Activated CD4-positive, alpha-beta T cell treated with anti-CD3 and anti-CD28 coated beads, Interleukin-2, Interleukin-6, amounts not matched to agents 100 ng/mL and 50 ng/mL, durations not matched to agents 16 hours and 8 hours (primary cell): ENCODE measurements at regions not wholly inside any gene's neighbourhood (a gene's known extent, or its start where the extent isn't known, plus 50 kb on each side); places are given as distances from the start of the nearest gene placed in this dataset.
"Not testable (repeated sequence)": the region's sequence is repeated elsewhere in the genome, so short reads cannot be mapped to it uniquely, and the experiment has no call there.

Experiments used
- DNase-seq: peaks from one replicate; pipeline ENCODE4 v3.0.0-alpha.2; 2020

- no peak for DNase-seq
These were observed 1439.8 kb upstream of the ALCAM start for GRCh38 chr3:103926936-103927335.

DNA sequence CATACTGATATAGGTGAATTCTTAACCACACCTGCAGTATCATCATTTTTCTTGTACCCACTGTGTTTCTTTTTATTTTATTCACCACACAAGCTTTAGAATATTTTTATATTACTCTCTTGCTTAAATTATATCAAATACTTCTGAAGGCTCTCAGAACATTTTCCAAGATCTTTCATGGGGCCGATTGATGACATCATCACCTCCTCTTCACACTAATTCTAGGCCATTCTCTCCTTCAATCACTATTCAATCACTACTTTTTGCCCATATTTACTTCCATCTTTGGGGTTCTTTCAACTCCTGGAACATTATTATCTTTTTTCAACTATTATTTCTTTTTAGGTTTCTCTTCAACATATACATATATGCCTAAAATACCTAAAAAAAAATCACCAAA is 1438.8 kb upstream of the ALCAM start:
- no peak for DNase-seq

- no peak for DNase-seq
These were observed 1429.6 kb upstream of the ALCAM start for GRCh38 chr3:103937094-103937493.

DNA sequence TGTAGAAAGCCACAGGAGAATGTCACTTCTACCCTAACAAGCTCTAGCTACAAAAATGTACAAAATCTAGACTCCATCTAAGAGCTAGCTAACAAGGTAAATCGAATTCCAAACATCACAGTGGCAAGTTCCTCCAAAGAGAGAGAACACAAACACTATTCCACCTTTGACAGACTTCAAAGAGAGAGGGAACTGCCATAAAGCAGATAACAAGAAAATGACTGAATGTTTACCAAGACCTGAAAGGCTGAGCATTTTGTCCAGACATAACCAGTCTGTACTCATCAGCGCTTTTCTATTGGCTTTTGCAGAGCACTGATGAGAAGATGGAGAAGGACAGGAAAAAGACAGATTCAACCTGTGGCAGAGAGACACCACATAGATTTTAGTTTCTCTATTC is 1419.6 kb upstream of the ALCAM start:
- DNase-seq, result no peak

GRCh38 chr3:103949693-103950092 is 1417.0 kb upstream of the ALCAM start:
- DNase-seq, result no peak

GRCh38 chr3:103950676-103951075 is 1416.0 kb upstream of the ALCAM start:
- DNase-seq, result no peak

DNA sequence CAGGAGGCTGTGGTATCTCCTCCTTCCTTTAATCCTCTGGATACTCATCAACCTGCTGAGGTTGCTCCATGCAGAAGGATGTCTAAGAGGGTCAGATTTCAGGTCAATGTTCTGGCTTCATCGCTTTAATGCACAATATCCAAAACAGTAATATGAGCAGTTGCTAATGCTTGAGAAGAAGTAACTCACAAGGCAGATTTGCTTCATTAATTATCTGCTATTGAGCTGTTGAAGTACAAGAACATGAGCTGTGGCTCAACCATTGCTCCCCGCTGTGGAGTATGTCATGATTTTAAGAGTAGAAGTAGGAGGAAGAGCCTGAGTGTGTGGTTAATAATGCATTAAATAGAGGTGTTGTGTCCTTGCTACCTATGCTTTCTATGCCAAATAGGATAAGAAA is 1412.9 kb upstream of the ALCAM start:
- DNase-seq, result no peak

DNA sequence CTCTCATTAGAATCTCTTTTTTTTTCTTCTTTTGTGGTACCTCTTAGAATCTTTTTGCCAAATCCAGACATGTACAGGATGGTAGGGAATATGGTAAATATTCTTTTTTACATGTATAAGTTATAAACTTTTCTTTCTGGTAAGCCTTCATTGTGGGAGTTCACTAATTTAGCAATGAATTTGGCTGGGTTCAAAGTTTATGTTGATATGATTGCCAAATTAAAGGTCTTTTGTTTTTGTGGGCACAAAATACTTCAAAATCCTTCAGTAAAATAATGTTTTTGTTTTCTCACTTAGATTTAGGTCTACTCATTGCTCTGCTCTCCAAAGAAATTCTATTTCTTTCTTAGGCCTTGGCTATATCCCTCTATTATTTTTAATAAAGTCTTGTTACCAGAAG is 1405.9 kb upstream of the ALCAM start:
- no peak for DNase-seq

- no peak for DNase-seq
These were observed 1403.1 kb upstream of the ALCAM start for GRCh38 chr3:103963599-103963998.

DNA sequence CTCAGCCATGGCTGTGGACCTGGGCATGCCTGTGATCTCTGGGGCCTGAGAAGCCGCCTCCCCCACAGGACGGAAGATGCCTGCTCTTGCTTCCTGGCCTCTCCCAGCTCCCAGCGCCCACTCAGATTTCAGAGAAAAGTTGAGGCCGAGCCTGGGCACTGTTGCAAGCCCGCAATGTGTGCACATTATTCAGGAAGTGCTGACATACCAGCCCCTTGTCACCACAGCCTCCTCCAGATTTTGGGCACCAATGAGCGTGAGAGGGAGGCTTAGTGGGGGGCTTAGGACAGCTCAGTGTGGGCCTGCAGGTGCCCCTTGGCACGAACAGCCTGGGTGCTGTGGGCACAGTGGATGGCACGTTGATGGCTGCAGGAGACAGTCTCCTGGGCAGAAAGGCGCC is 1400.9 kb upstream of the ALCAM start:
- no peak for DNase-seq

DNA sequence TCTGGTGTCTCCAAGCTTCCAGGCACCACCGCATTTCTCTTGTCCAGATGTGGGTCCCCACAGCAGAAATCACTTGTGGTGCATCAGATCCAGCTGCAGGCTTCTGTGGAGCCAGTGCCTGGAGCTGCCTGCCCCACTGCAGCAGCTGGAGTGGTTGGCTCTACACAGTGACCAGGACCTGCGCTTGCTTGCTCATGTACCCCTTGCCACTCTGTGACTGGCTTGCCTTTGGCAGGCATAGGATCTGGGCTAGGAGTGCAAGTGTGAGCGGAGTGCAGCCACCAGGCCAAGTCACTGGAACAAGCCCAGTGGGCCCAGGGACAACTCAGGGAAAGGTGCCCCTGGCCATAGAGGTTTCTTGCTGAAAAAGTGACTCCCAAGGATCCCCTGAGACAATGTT is 1400.0 kb upstream of the ALCAM start:
- DNase-seq, result no peak

DNA sequence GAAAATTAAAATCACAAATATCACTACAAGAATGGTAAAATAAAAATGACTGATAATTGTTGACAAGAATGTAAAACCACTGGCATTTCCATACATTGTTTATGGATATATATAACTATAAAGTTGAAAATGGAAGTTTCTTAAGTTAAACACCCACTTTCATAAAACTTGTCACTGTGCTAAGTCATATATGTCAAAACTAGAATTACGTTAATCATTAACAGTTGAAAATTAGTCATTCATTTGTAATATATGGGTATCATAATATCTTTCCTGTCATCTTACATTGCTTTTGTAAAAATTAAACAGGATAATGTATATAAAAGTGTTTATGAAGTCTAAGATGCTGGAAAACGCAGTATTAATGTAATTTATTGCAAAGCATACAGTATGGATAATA is 1398.6 kb upstream of the ALCAM start:
- DNase-seq, result no peak

- DNase-seq, result no peak
These were observed 1398.0 kb upstream of the ALCAM start for GRCh38 chr3:103968751-103969150.

DNA sequence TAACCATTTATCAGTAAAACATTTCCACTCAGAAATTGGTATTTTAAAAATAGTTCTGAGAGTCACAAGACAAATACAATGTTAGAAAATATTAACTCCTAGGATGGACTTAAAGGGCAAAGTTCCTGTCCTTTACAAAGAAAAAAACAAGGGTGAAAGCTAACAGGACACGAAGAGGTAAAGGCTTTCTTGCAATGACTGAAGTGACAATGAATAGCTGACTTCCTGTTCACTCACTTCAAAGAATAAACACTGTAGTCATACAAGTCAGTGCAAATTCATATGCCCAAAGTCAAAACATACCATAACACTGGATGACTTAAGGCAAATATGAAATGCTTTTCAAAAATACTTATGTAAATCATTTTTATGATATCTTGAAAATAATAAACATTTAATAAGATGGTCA is 1389.8 kb upstream of the ALCAM start:
- no peak for DNase-seq

GRCh38 chr3:103977417-103977816 is 1389.3 kb upstream of the ALCAM start:
- DNase-seq, result no peak

- DNase-seq, result no peak
These were observed 1375.1 kb upstream of the ALCAM start for GRCh38 chr3:103991461-103992115.

GRCh38 chr3:103992469-103992868 is 1374.2 kb upstream of the ALCAM start:
- no peak for DNase-seq

DNA sequence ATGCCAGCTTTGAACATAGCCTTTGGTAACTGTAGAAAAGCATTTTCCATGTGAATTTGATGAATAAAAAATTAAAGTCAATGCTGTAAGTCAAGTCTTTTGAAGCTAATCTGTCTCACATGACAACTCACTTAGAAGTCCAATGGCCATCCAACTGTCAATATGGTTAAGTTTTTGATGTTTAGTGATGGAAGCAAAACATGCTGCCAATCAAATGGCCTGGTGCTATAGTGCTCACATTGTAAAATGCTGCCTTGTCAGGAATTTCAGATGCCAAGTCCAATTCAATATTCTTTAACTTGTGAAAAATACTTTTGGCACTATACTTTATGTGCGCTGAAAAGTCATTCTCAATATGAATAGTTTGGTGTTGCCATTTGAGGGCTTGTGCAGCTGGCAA is 1361.8 kb upstream of the ALCAM start:
- no peak for DNase-seq

DNA sequence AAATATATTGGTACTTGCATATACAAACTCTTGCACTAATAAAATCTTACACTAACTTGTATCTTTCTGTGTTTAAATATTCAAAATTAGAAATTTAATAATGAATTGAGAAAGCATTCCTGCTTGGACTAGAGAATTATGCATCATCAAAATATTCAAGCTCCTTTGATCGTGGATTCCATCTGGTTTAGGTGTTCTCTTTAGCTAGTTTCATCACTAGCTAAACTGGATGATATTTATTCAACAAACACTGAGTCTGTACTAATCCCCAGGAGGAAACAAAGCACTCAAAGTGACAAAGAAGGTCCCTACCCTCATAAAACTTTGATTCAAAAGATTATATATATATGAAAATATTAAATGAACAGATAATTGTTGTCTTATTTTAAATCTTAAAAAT is 1360.9 kb upstream of the ALCAM start:
- DNase-seq, result no peak

GRCh38 chr3:104018541-104018940 is 1348.2 kb upstream of the ALCAM start:
- no peak for DNase-seq

- DNase-seq, result no peak
These were observed 1335.1 kb upstream of the ALCAM start for GRCh38 chr3:104031598-104031997.

DNA sequence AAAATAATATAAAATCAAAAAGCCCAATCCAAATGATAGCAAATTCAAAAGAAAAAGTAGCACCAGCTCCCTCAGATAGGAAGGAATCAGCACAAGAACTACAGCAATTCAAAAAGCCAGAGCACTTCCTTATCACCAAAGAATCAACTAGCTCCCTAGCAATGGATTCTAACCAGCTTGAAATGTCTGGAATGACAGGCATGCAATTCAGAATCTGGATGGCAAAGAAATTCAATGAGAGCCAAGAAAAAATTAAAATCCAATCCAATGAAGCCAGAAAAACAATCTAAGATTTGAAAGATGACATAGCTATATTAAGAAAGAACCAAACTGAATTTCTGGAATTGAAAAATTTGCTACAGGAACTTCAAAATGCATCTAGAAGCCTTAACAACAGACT is 1334.4 kb upstream of the ALCAM start:
- no peak for DNase-seq

DNA sequence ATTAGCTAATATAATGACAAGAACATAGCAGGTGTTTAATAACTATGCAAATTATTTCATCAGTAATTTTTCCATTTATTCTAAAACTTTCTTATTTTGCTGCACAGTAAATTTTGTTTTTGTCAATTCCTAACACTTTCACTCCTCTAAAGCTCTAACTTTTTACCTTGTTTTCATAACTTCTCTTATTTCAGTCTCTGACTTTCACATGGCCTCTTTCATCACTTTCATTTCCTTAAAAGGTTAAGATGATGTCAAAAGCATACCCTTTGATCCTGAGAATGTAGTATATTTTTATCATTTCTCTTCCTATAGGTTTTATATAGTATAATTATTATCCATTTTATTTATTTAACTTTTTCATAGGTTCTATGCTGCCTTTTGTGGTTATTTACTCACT is 1325.8 kb upstream of the ALCAM start:
- DNase-seq, result no peak

GRCh38 chr3:104043001-104043543 is 1323.6 kb upstream of the ALCAM start:
- not testable (repeated sequence) for DNase-seq

DNA sequence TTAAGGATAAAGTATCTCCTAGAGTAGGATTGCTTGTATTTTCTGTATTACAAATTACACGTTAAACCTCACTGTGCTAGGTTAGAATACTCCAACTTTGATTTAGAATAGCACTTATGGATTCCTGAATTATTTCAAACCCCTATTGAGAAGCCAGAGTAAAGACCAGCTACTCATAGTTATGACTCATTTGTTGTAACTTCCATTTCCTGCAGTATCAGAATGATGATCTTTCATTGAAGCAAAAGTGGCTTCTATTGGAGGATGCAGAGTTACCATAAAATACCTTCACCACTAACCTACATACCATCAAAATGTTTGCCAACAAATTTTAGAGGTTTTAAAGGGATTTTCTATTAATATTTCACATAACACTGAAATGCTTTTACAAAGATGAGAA is 1322.7 kb upstream of the ALCAM start:
- no peak for DNase-seq
